Right lung (tissue), 2 donors: ENCODE measurements at regions not wholly inside any gene's neighbourhood (a gene's known extent, or its start where the extent isn't known, plus 50 kb on each side); places are given as distances from the start of the nearest gene placed in this dataset.
"Not testable (repeated sequence)": the region's sequence is repeated elsewhere in the genome, so short reads cannot be mapped to it uniquely, and the experiment has no call there.

Source experiments
- DNase-seq, 2 donors: peaks; one replicate each; pipeline ENCODE4 v3.0.0-alpha.2; 2013

GRCh38 chr19:29013325-29013724 is 199.6 kb downstream of the UQCRFS1 start:
- DNase-seq, result no peak

- DNase-seq, result no peak
These were observed 200.5 kb downstream of the UQCRFS1 start for GRCh38 chr19:29012457-29012856.

- no peak for DNase-seq
These were observed 202.7 kb downstream of the UQCRFS1 start for GRCh38 chr19:29010276-29010675.

- no peak for DNase-seq
These were observed 206.8 kb downstream of the UQCRFS1 start for GRCh38 chr19:29006057-29006735.

GRCh38 chr19:29004796-29005195 is 208.2 kb downstream of the UQCRFS1 start:
- no peak for DNase-seq

- no peak for DNase-seq
These were observed 209.1 kb downstream of the UQCRFS1 start for GRCh38 chr19:29003641-29004409.

- DNase-seq, result no peak
These were observed 210.6 kb downstream of the UQCRFS1 start for GRCh38 chr19:29002336-29002735.

- no peak for DNase-seq
These were observed 211.2 kb downstream of the UQCRFS1 start for GRCh38 chr19:29001597-29002245.

GRCh38 chr19:29001141-29001581 is 211.8 kb downstream of the UQCRFS1 start:
- no peak for DNase-seq

- no peak for DNase-seq
These were observed 213.1 kb downstream of the UQCRFS1 start for GRCh38 chr19:28999724-29000433.

GRCh38 chr19:28998974-28999373 is 214.0 kb downstream of the UQCRFS1 start:
- DNase-seq, result no peak

GRCh38 chr19:28997866-28998265 is 215.1 kb downstream of the UQCRFS1 start:
- DNase-seq, result not testable (repeated sequence)

GRCh38 chr19:28990522-28990921 is 222.4 kb downstream of the UQCRFS1 start:
- DNase-seq, result no peak

- no peak for DNase-seq
These were observed 223.2 kb downstream of the UQCRFS1 start for GRCh38 chr19:28989739-28990138.

- DNase-seq, result no peak
These were observed 224.9 kb downstream of the UQCRFS1 start for GRCh38 chr19:28988066-28988465.

- DNase-seq, result no peak
These were observed 225.8 kb downstream of the UQCRFS1 start for GRCh38 chr19:28987177-28987576.

- peak in 1 of 2 donors; percentile 8 for DNase-seq
These were observed 227.8 kb downstream of the UQCRFS1 start for GRCh38 chr19:28985201-28985600.

- DNase-seq, result no peak
These were observed 228.6 kb downstream of the UQCRFS1 start for GRCh38 chr19:28984315-28984714.

- no peak for DNase-seq
These were observed 229.5 kb downstream of the UQCRFS1 start for GRCh38 chr19:28983430-28983829.

- DNase-seq, result no peak
These were observed 231.0 kb downstream of the UQCRFS1 start for GRCh38 chr19:28981994-28982393.

GRCh38 chr19:28981518-28981917 is 231.4 kb downstream of the UQCRFS1 start:
- no peak for DNase-seq

- DNase-seq, result no peak
These were observed 232.6 kb downstream of the UQCRFS1 start for GRCh38 chr19:28980236-28980868.
